Activated CD4-positive, alpha-beta T cell treated with anti-CD3 and anti-CD28 coated beads, Interleukin-2, amount 10 ng/mL, durations not matched to agents 24 days and 14 days (primary cell): ENCODE measurements at regions not wholly inside any gene's neighbourhood (a gene's known extent, or its start where the extent isn't known, plus 50 kb on each side); places are given as distances from the start of the nearest gene placed in this dataset.
A peak's percentile ranks its signal among the peaks of the same experiment; 100 is the strongest.

Experiments used
- DNase-seq: peaks from one replicate; pipeline ENCODE4 v3.0.0; 2022
- H3K27ac Mint-ChIP-seq: one replicate; pipeline ENCODE4 v1.8.0; 2022; ENCODE audit warnings: mild to moderate bottlenecking, mixed read lengths
- H3K27me3 Mint-ChIP-seq: one replicate; pipeline ENCODE4 v1.8.0; 2022; ENCODE audit warnings: mixed read lengths
- H3K36me3 Mint-ChIP-seq: one replicate; pipeline ENCODE4 v1.8.0; 2022; ENCODE audit warnings: low read depth, mild to moderate bottlenecking, mixed read lengths
- H3K4me1 Mint-ChIP-seq: one replicate; pipeline ENCODE4 v1.8.0; 2021; ENCODE audit warnings: mixed read lengths
- H3K4me3 Mint-ChIP-seq: one replicate; pipeline ENCODE4 v1.8.0; 2022; ENCODE audit warnings: mild to moderate bottlenecking, moderate library complexity, mixed read lengths
- H3K9me3 Mint-ChIP-seq: one replicate; pipeline ENCODE4 v1.8.0; 2021; ENCODE audit warnings: mixed read lengths
- intact Hi-C: fragments of 100-400 bp; cut with micrococcal nuclease; formaldehyde crosslinking; loops from one replicate; pipeline ENCODE4 v1.15.1; 2023

GRCh38 chr6:141169419-141169818, 963.3 kb upstream of the GJE1 start:
- H3K4me1 Mint-ChIP-seq = no peaks in the 10 kb centered on the region
- DNase-seq = no peak
- no peaks in the 10 kb centered on the region for H3K9me3 Mint-ChIP-seq
- H3K36me3 Mint-ChIP-seq = no peaks in the 10 kb centered on the region
- H3K27me3 Mint-ChIP-seq = no peaks in the 10 kb centered on the region
- no peak overlapping the region for H3K27ac Mint-ChIP-seq
- no peak overlapping the region for H3K4me3 Mint-ChIP-seq
- intact Hi-C loops = no loop called here

- no peaks in the 10 kb centered on the region for H3K4me1 Mint-ChIP-seq
- H3K9me3 Mint-ChIP-seq = no peaks in the 10 kb centered on the region
- H3K27ac Mint-ChIP-seq = no peak overlapping the region
- DNase-seq = no peak
- H3K4me3 Mint-ChIP-seq = no peak overlapping the region
- intact Hi-C loops = no loop called here
- H3K27me3 Mint-ChIP-seq = no peaks in the 10 kb centered on the region
- H3K36me3 Mint-ChIP-seq = no peaks in the 10 kb centered on the region
Observed at GRCh38 chr6:141167945-141168344, 964.8 kb upstream of the GJE1 start.

- Mint-ChIP-seq H3K36me3 (no peaks in the 10 kb centered on the region), H3K4me1 (no peaks in the 10 kb centered on the region), H3K4me3 (no peak overlapping the region), H3K9me3 (no peaks in the 10 kb centered on the region), H3K27ac (no peak overlapping the region), H3K27me3 (no peaks in the 10 kb centered on the region)
- intact Hi-C loops = no loop called here
- no peak for DNase-seq
Observed at GRCh38 chr6:141165002-141165665, 967.6 kb upstream of the GJE1 start.

GRCh38 chr6:141164042-141164743, 968.5 kb upstream of the GJE1 start:
- no peak overlapping the region for H3K4me3 Mint-ChIP-seq
- intact Hi-C loops = no loop called here
- no peaks in the 10 kb centered on the region for H3K36me3 Mint-ChIP-seq
- no peaks in the 10 kb centered on the region for H3K27me3 Mint-ChIP-seq
- H3K4me1 Mint-ChIP-seq = no peaks in the 10 kb centered on the region
- H3K27ac Mint-ChIP-seq = no peak overlapping the region
- no peak for DNase-seq
- H3K9me3 Mint-ChIP-seq = no peaks in the 10 kb centered on the region

- Mint-ChIP-seq H3K9me3 (no peaks in the 10 kb centered on the region), H3K4me3 (no peak overlapping the region), H3K27ac (no peak overlapping the region), H3K27me3 (no peaks in the 10 kb centered on the region), H3K4me1 (no peaks in the 10 kb centered on the region), H3K36me3 (no peaks in the 10 kb centered on the region)
- intact Hi-C loops = no loop called here
- no peak for DNase-seq
Observed at GRCh38 chr6:141163107-141163506, 969.6 kb upstream of the GJE1 start.

- Mint-ChIP-seq H3K4me1 (peaks cover 1% of the 10 kb centered on the region), H3K4me3 (no peak overlapping the region), H3K27me3 (no peaks in the 10 kb centered on the region), H3K36me3 (no peaks in the 10 kb centered on the region), H3K27ac (no peak overlapping the region), H3K9me3 (no peaks in the 10 kb centered on the region)
- no peak for DNase-seq
- intact Hi-C loops = loop anchor here (10.0 kb wide), 1 partner anchor 406 kb away; no protein-coding TSS in a partner anchor
Observed at GRCh38 chr6:141158740-141159139, 974.0 kb upstream of the GJE1 start.

GRCh38 chr6:141153563-141153962, 979.2 kb upstream of the GJE1 start:
- Mint-ChIP-seq H3K27ac (no peak overlapping the region), H3K4me1 (peaks cover 3% of the 10 kb centered on the region), H3K4me3 (no peak overlapping the region), H3K9me3 (no peaks in the 10 kb centered on the region), H3K36me3 (no peaks in the 10 kb centered on the region), H3K27me3 (no peaks in the 10 kb centered on the region)
- DNase-seq = peak; percentile 59
- intact Hi-C loops = loop anchor here (10.0 kb wide), 1 partner anchor 411 kb away; no protein-coding TSS in a partner anchor

GRCh38 chr6:141152951-141153350, 979.8 kb upstream of the GJE1 start:
- DNase-seq = no peak
- intact Hi-C loops = loop anchor here (10.0 kb wide), 1 partner anchor 412 kb away; no protein-coding TSS in a partner anchor
- Mint-ChIP-seq H3K27ac (no peak overlapping the region), H3K9me3 (peaks cover 4% of the 10 kb centered on the region), H3K36me3 (no peaks in the 10 kb centered on the region), H3K27me3 (no peaks in the 10 kb centered on the region), H3K4me1 (peaks cover 3% of the 10 kb centered on the region), H3K4me3 (no peak overlapping the region)

GRCh38 chr6:141151710-141152417, 980.9 kb upstream of the GJE1 start:
- Mint-ChIP-seq H3K4me3 (no peak overlapping the region), H3K9me3 (peaks cover 4% of the 10 kb centered on the region), H3K27ac (no peak overlapping the region), H3K4me1 (peaks cover 3% of the 10 kb centered on the region), H3K27me3 (no peaks in the 10 kb centered on the region), H3K36me3 (no peaks in the 10 kb centered on the region)
- intact Hi-C loops = loop anchor here (10.0 kb wide), 1 partner anchor 413 kb away; no protein-coding TSS in a partner anchor
- no peak for DNase-seq

GRCh38 chr6:141141870-141142269, 990.9 kb upstream of the GJE1 start:
- Mint-ChIP-seq H3K27me3 (no peaks in the 10 kb centered on the region), H3K36me3 (no peaks in the 10 kb centered on the region), H3K4me1 (no peaks in the 10 kb centered on the region), H3K9me3 (no peaks in the 10 kb centered on the region), H3K4me3 (no peak overlapping the region), H3K27ac (no peak overlapping the region)
- intact Hi-C loops = no loop called here
- no peak for DNase-seq

- H3K9me3 Mint-ChIP-seq = no peaks in the 10 kb centered on the region
- H3K36me3 Mint-ChIP-seq = no peaks in the 10 kb centered on the region
- H3K4me1 Mint-ChIP-seq = no peaks in the 10 kb centered on the region
- DNase-seq = no peak
- intact Hi-C loops = no loop called here
- H3K27me3 Mint-ChIP-seq = no peaks in the 10 kb centered on the region
- H3K27ac Mint-ChIP-seq = no peak overlapping the region
- H3K4me3 Mint-ChIP-seq = no peak overlapping the region
Observed at GRCh38 chr6:141140905-141141304, 991.8 kb upstream of the GJE1 start.

- Mint-ChIP-seq H3K9me3 (no peaks in the 10 kb centered on the region), H3K27me3 (no peaks in the 10 kb centered on the region), H3K27ac (no peak overlapping the region), H3K4me3 (no peak overlapping the region), H3K36me3 (no peaks in the 10 kb centered on the region), H3K4me1 (no peaks in the 10 kb centered on the region)
- no peak for DNase-seq
- intact Hi-C loops = no loop called here
Observed at GRCh38 chr6:141139461-141139860, 993.3 kb upstream of the GJE1 start.

GRCh38 chr6:141134723-141135122, 998.0 kb upstream of the GJE1 start:
- no peaks in the 10 kb centered on the region for H3K4me1 Mint-ChIP-seq
- intact Hi-C loops = no loop called here
- H3K4me3 Mint-ChIP-seq = no peak overlapping the region
- DNase-seq = no peak
- H3K9me3 Mint-ChIP-seq = no peaks in the 10 kb centered on the region
- no peaks in the 10 kb centered on the region for H3K36me3 Mint-ChIP-seq
- no peak overlapping the region for H3K27ac Mint-ChIP-seq
- H3K27me3 Mint-ChIP-seq = no peaks in the 10 kb centered on the region

GRCh38 chr6:141133836-141134235, 998.9 kb upstream of the GJE1 start:
- H3K4me1 Mint-ChIP-seq = no peaks in the 10 kb centered on the region
- intact Hi-C loops = no loop called here
- no peaks in the 10 kb centered on the region for H3K27me3 Mint-ChIP-seq
- DNase-seq = no peak
- no peaks in the 10 kb centered on the region for H3K36me3 Mint-ChIP-seq
- H3K4me3 Mint-ChIP-seq = no peak overlapping the region
- H3K27ac Mint-ChIP-seq = no peak overlapping the region
- no peaks in the 10 kb centered on the region for H3K9me3 Mint-ChIP-seq
